Skin epidermis (tissue), 12 donors: ENCODE measurements at regions not wholly inside any gene's neighbourhood (a gene's known extent, or its start where the extent isn't known, plus 50 kb on each side); places are given as distances from the start of the nearest gene placed in this dataset.

Experiments used
- H3K27ac ChIP-seq, 21 experiments: fragments of 200-600 bp; sonication (generic) in 11 of 21; one replicate each; pipeline ENCODE4 v1.5.0; 2020; ENCODE audit warnings: mild to moderate bottlenecking in 3 of 21, inconsistent platforms in 2 of 21, moderate library complexity in 2 of 21
- H3K4me3 ChIP-seq, 7 experiments: fragments of 200-600 bp; sonication (generic) in 2 of 7; one replicate each; pipeline ENCODE4 v1.5.0; 2020; ENCODE audit warnings: inconsistent platforms in 2 of 7, mild to moderate bottlenecking in 2 of 7, moderate library complexity in 1 of 7

DNA sequence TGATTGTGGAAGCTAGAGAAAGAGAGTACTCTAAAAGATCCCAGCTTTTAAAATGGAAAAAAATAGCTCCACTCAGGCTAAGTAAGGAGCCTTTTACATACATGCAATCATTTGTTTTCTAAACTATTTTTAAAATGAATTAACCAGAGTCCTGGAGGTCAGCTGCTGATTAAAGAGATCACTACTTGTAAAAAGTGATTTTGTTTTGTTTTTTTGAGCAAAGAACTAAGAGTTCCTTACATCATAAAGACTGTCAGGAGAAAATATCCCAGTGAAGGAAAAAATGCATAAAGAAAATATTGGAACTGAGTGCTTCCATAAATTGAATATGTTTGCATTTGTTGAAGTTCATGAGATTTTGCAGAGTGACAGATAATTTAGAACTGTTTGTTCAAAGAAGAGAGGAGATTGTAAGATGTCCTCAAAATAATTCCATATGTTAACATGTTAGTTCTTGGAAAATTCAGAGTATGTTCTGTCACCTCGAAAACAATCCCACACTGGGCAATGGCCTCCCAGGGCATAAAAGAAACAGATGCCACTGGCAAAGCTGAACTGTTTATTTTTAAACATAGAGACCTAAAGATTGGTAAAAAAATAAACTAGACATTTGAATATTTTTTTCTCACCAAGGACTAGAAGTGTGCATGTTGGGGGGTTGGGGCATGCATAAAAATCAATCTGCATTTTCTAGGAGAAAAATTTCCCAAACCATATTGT is 264.7 kb downstream of the NPR3 start:
- H3K4me3 ChIP-seq = no peak overlapping the region
- H3K27ac ChIP-seq = no peak overlapping the region

GRCh38 chr5:32981061-32981460 is 269.9 kb downstream of the NPR3 start:
- H3K27ac ChIP-seq = no peak overlapping the region
- no peak overlapping the region for H3K4me3 ChIP-seq

- Histone ChIP-seq H3K4me3 (no peak overlapping the region), H3K27ac (no peak overlapping the region)
These were observed 273.9 kb downstream of the NPR3 start for GRCh38 chr5:32984851-32985610.

DNA sequence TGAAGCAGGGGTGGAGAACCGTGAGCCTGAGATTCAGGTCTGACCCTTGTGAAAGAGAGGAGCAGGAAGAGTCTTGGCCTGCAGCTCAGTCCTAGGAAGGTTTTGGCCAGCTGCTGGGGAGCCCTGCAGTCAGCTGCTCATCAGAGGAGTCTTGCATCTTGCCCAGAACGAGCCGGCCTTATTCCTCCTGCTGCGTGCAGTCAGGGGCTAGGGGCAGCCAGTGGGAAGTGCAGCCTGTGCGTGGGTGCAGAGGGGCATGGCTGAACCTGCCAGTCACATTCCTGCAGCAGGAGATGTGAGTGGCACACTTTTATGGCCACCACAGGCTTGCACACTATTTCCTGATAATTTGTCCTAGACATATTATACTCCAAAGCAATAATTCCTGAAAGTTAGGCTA is 278.7 kb downstream of the NPR3 start:
- H3K27ac ChIP-seq = no peak overlapping the region
- H3K4me3 ChIP-seq = no peak overlapping the region

GRCh38 chr5:32990593-32991420 is 279.7 kb downstream of the NPR3 start:
- Histone ChIP-seq H3K4me3 (no peak overlapping the region), H3K27ac (peak overlapping the region in 8 of 21 experiments; percentile 18 to 71 (median 41))

DNA sequence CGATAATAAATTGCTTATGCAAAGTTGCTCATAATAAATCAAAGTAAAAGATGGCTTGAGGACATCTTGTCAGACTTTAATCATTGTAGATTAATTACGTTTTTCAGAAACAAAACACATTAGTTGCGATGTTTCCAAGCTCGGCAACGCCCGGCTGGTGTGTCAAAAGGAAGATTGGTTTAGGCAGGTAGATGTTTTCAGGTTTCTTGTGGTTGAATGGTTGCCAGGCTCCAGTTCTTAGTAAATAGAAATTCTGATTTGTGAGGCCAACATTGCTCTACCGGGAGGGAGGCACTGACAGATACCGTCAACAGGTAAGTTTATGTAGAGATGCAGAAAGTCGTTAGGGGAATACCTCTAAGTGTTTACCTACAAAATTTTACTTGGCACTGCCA is 280.3 kb downstream of the NPR3 start:
- Histone ChIP-seq H3K27ac (no peak overlapping the region), H3K4me3 (no peak overlapping the region)

GRCh38 chr5:32996336-32996735 is 285.2 kb downstream of the NPR3 start:
- Histone ChIP-seq H3K27ac (no peak overlapping the region), H3K4me3 (no peak overlapping the region)

- Histone ChIP-seq H3K4me3 (no peak overlapping the region), H3K27ac (no peak overlapping the region)
These were observed 297.8 kb downstream of the NPR3 start for GRCh38 chr5:33008751-33009418.

GRCh38 chr5:33010846-33011245 is 299.7 kb downstream of the NPR3 start:
- Histone ChIP-seq H3K4me3 (no peak overlapping the region), H3K27ac (no peak overlapping the region)

- Histone ChIP-seq H3K4me3 (no peak overlapping the region), H3K27ac (no peak overlapping the region)
These were observed 300.7 kb downstream of the NPR3 start for GRCh38 chr5:33011801-33012200.

DNA sequence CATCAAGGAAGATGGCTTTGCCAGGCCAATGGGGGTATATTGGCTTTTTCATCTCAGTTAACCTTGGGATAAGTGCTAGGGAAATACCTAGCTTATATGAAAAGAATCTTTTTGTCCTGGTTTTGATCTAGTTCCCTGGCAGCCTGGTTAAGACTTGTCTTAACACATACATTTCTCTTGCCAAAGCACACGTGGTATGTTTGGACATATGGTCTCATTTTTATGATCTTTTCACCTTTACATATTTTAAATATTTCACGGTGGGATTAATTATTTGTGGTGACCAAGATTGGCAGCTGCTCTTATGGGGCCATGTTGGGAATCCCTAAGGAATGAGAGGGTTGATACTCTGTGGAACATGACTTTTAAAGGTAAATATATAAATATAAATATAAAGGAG is 312.5 kb downstream of the NPR3 start:
- Histone ChIP-seq H3K27ac (no peak overlapping the region), H3K4me3 (no peak overlapping the region)

GRCh38 chr5:33032271-33033070 is 321.4 kb downstream of the NPR3 start:
- H3K27ac ChIP-seq = no peak overlapping the region

GRCh38 chr5:33033516-33033915 is 322.4 kb downstream of the NPR3 start:
- no peak overlapping the region for H3K27ac ChIP-seq

More at GRCh38 chr5:33032271-33033070, 321.4 kb downstream of the NPR3 start:
- no peak overlapping the region for H3K4me3 ChIP-seq

GRCh38 chr5:33034777-33035176 is 323.7 kb downstream of the NPR3 start:
- Histone ChIP-seq H3K27ac (no peak overlapping the region), H3K4me3 (no peak overlapping the region)

More at GRCh38 chr5:33033516-33033915, 322.4 kb downstream of the NPR3 start:
- no peak overlapping the region for H3K4me3 ChIP-seq

GRCh38 chr5:33035851-33036527 is 324.9 kb downstream of the NPR3 start:
- Histone ChIP-seq H3K4me3 (no peak overlapping the region), H3K27ac (no peak overlapping the region)

DNA sequence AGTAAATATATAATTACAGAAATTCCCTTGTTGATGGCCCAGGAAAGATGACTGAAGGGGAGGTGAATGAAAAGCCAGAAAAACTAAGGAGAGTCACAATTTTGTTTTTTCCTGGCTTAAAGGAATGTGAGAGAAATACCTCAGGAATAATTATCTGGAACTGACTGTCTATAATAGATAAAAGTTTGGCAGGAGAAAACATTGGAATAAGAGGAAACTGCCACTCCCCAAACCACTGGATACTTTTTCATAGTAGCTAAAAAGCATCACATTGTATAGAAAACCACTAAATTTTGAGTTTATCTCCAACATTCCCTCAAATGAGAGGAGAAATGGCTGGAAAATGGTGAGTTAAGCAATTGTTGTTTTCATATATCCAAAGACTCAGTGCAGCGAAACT is 326.0 kb downstream of the NPR3 start:
- H3K27ac ChIP-seq = no peak overlapping the region
- no peak overlapping the region for H3K4me3 ChIP-seq

DNA sequence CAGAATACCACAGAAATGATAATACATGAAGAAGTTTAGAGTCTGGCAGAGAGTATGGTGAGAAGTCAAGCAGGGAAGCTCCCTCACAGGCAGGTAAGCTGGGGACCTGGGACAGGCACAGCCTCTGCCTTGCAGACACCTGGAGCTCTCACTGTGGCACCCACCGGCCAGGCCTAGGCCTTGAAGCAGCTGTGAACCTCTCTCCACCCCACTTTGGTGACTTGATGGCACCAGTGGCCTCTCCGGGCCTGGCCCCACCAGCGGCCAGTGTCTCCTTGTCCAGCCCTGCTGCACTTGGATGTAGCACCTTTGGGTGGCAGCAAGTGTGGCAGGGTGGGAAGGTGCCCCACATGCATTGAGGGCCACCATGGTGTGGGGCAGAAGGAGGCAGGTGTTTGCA is 330.5 kb downstream of the NPR3 start:
- Histone ChIP-seq H3K27ac (no peak overlapping the region), H3K4me3 (no peak overlapping the region)

GRCh38 chr5:33043343-33043997 is 332.3 kb downstream of the NPR3 start:
- Histone ChIP-seq H3K4me3 (no peak overlapping the region), H3K27ac (no peak overlapping the region)
